SK-N-SH (cell line): ENCODE measurements at regions not wholly inside any gene's neighbourhood (a gene's known extent, or its start where the extent isn't known, plus 50 kb on each side); places are given as distances from the start of the nearest gene placed in this dataset.

Experiments
- CTCF ChIA-PET: fragments of 300-600, 350-600 bp; formaldehyde crosslinking; extraction: SDS; loops from one replicate; lab custom pipeline; 2021; lab: Yijun Ruan, JAX
- POLR2A ChIA-PET: fragments of 350-600 bp; sonication (Branson Sonifier 250); formaldehyde crosslinking; extraction: SDS; loops from one replicate; lab custom pipeline; 2020; ENCODE audit warnings: antibody characterized with exemption, inconsistent platforms; lab: Yijun Ruan, JAX
- DNase-seq: peaks from one replicate; pipeline ENCODE4 v3.0.0; 2012
- H2AFZ ChIP-seq: fragments of 200-600 bp; sonication (generic); 2 replicates; pipeline ENCODE4 v1.8.1; 2016; ENCODE audit warnings: antibody characterized with exemption, mild to moderate bottlenecking, low read depth
- H3F3A ChIP-seq: fragments of 200-600 bp; sonication (generic); replicated peaks from 2 replicates; pipeline ENCODE3; 2016; ENCODE audit warnings: antibody characterized with exemption, mild to moderate bottlenecking; ENCODE audit not compliant: insufficient read depth
- H3K27ac ChIP-seq, 2 experiments: fragments of 200-500 bp in 1 of 2; fragments of 200-600 bp in 1 of 2; sonication (Bioruptor generic) in 1 of 2; sonication (generic), shearing (Covaris generic) in 1 of 2; 2 replicates each; pipeline versions ENCODE4 v1.5.1 to v1.6.1; 2014 to 2016; ENCODE audit warnings: low read depth in 2 of 2, inconsistent platforms in 1 of 2, low read length in 1 of 2, mild to moderate bottlenecking in 1 of 2, mixed read lengths in 1 of 2
- H3K27me3 ChIP-seq: fragments of 200-600 bp; sonication (generic), shearing (Covaris generic); 2 replicates; pipeline ENCODE4 v1.6.1; 2016; ENCODE audit warnings: mixed run types; ENCODE audit not compliant: insufficient read depth
- H3K36me3 ChIP-seq, 2 experiments: fragments of 200-500 bp in 1 of 2; fragments of 200-600 bp in 1 of 2; sonication (Bioruptor generic) in 1 of 2; sonication (generic) in 1 of 2; replicated peaks in 1 of 2; 2 replicates each; pipeline versions ENCODE3 to v1.5.1; 2014 to 2016; ENCODE audit warnings: low read length in 1 of 2, mild to moderate bottlenecking in 1 of 2; ENCODE audit not compliant: insufficient read depth in 2 of 2, control insufficient read depth in 1 of 2
- H3K4me1 ChIP-seq, 2 experiments: fragments of 200-500 bp in 1 of 2; fragments of 200-600 bp in 1 of 2; sonication (Bioruptor generic) in 1 of 2; sonication (generic), shearing (Covaris generic) in 1 of 2; 2 replicates each; pipeline versions ENCODE4 v1.5.1 to v1.6.1; 2014 to 2016; ENCODE audit warnings: low read depth in 1 of 2, low read length in 1 of 2, mixed run types in 1 of 2; ENCODE audit not compliant: insufficient read depth in 2 of 2, control insufficient read depth in 1 of 2
- H3K4me2 ChIP-seq: fragments of 200-600 bp; sonication (generic), shearing (Covaris generic); 2 replicates; pipeline ENCODE4 v1.6.1; 2017; ENCODE audit warnings: mixed run types
- H3K4me3 ChIP-seq, 2 experiments: fragments of 200-500 bp in 1 of 2; fragments of 200-600 bp in 1 of 2; sonication (Bioruptor generic) in 1 of 2; sonication (generic), shearing (Covaris generic) in 1 of 2; 2 replicates each; pipeline versions ENCODE4 v1.5.1 to v1.8.1; 2014 to 2016; ENCODE audit warnings: low read depth in 2 of 2, inconsistent platforms in 1 of 2, low read length in 1 of 2, mild to moderate bottlenecking in 1 of 2, mixed read lengths in 1 of 2, moderate library complexity in 1 of 2
- H3K79me2 ChIP-seq: fragments of 200-600 bp; sonication (generic); 2 replicates; pipeline ENCODE4 v1.8.1; 2017; ENCODE audit warnings: mild to moderate bottlenecking; ENCODE audit not compliant: insufficient read depth
- H3K9ac ChIP-seq: fragments of 200-600 bp; sonication (generic); 2 replicates; pipeline ENCODE4 v1.6.1; 2017; ENCODE audit warnings: mixed run types
- H3K9me2 ChIP-seq: fragments of 200-600 bp; sonication (generic); 2 replicates; pipeline ENCODE4 v1.6.1; 2017; ENCODE audit warnings: mixed run types
- H3K9me3 ChIP-seq: fragments of 200-600 bp; sonication (generic); 2 replicates; pipeline ENCODE4 v1.6.1; 2017; ENCODE audit warnings: mixed run types, mild to moderate bottlenecking, moderate library complexity
- H4K20me1 ChIP-seq: fragments of 200-600 bp; sonication (generic); 2 replicates; pipeline ENCODE4 v1.6.1; 2017; ENCODE audit warnings: mild to moderate bottlenecking, mixed run types; ENCODE audit not compliant: insufficient read depth
- CHD2 ChIP-seq: fragments of 150-350 bp; IDR thresholded peaks from 2 replicates; pipeline ENCODE4 v1.6.1; 2018; ENCODE audit warnings: low read length; ENCODE audit not compliant: partially characterized antibody
- EP300 ChIP-seq, 2 experiments: IDR thresholded peaks; 2 replicates each; pipeline versions ENCODE4 v1.4.0 to v1.6.1; 2012; ENCODE audit warnings: borderline replicate concordance in 1 of 2, low read depth in 1 of 2, low read length in 1 of 2
- EZH2phosphoT487 ChIP-seq: fragments of 200-600 bp; sonication (generic); IDR thresholded peaks from 2 replicates; pipeline ENCODE4 v1.6.1; 2017; ENCODE audit warnings: low read depth, mixed run types, mild to moderate bottlenecking, antibody characterized with exemption, moderate library complexity, borderline replicate concordance
- GATA2 ChIP-seq: sonication (generic); formaldehyde crosslinking; IDR thresholded peaks from 2 replicates; pipeline ENCODE4 v1.5.0; 2020; ENCODE audit warnings: mild to moderate bottlenecking, missing genetic modification reagents
- MXI1 ChIP-seq: IDR thresholded peaks from 2 replicates; pipeline ENCODE4 v1.6.1; 2012; ENCODE audit warnings: mild to moderate bottlenecking, low read depth, low read length, improper control_type of control experiment
- POLR2AphosphoS5 ChIP-seq: IDR thresholded peaks from 2 replicates; pipeline ENCODE4 v1.6.1; 2012; ENCODE audit warnings: low read depth, low read length
- RAD21 ChIP-seq: IDR thresholded peaks from 2 replicates; pipeline ENCODE4 v1.6.1; 2012; ENCODE audit warnings: mild to moderate bottlenecking, low read length
- RCOR1 ChIP-seq: fragments of 150-350 bp; IDR thresholded peaks from 2 replicates; pipeline ENCODE4 v1.6.1; 2017; ENCODE audit warnings: antibody characterized with exemption, low read length
- RXRA ChIP-seq: IDR thresholded peaks from 2 replicates; pipeline ENCODE4 v1.4.0; 2012; ENCODE audit warnings: low read depth, mild to moderate bottlenecking, borderline replicate concordance
- TCF12 ChIP-seq: IDR thresholded peaks from 2 replicates; pipeline ENCODE4 v1.4.0; 2012
- USF1 ChIP-seq: IDR thresholded peaks from 2 replicates; pipeline ENCODE4 v1.4.0; 2012; ENCODE audit warnings: low read depth, borderline replicate concordance
- YY1 ChIP-seq: IDR thresholded peaks from 2 replicates; pipeline ENCODE4 v1.4.0; 2012; ENCODE audit warnings: low read depth, mild to moderate bottlenecking
- WGBS: methylation state at CpG from one replicate; pipeline ENCODE4 v1.1.6; 2017; ENCODE audit warnings: low lambda C conversion rate; 5-methylcytosine and 5-hydroxymethylcytosine counted together
- TF ChIP-seq, protein P1 (sequence below): fragments of 200-600 bp; sonication (generic); IDR thresholded peaks from 2 replicates; pipeline ENCODE4 v1.6.1; 2017; ENCODE audit warnings: antibody characterized with exemption, mild to moderate bottlenecking, moderate library complexity

GRCh38 chr6:110549277-110549676, 72.9 kb upstream of the SLC22A16 start:
- Histone ChIP-seq H3K36me3 (no peaks in the 10 kb centered on the region), H3K9me3 (peaks cover 3% of the 10 kb centered on the region; the same call in 1 of the 2 replicates), H3K4me2 (no peak overlapping the region), H3K27me3 (no peaks in the 10 kb centered on the region), H4K20me1 (no peaks in the 10 kb centered on the region), H3F3A (peaks cover 22% of the 10 kb centered on the region), H3K4me1 (peaks cover 0 to 7% of the 10 kb centered on the region in 2 experiments; a peak in 1 of 4 replicates)
- DNase-seq, result no peak
- CTCF ChIA-PET, result no interaction called here
- TF ChIP-seq YY1 (no peak), USF1 (peak; percentile 19; the same call in 1 of the 2 replicates), MXI1 (no peak), EP300 (IDR thresholded peaks at IDR 0.05; ENCODE audit: borderline replicate concordance in 1 of 2, low read depth in 1 of 2, low read length in 1 of 2) (no peak), EZH2phosphoT487 (no peak)
- TF ChIP-seq, all 33 proteins: peak for 1
- Histone ChIP-seq H2AFZ (no peak overlapping the region), H3K79me2 (no peaks in the 10 kb centered on the region), H3K9me2 (no peaks in the 10 kb centered on the region), H3K4me3 (no peak overlapping the region), H3K27ac (no peak overlapping the region), H3K9ac (no peak overlapping the region)
- POLR2A ChIA-PET, result no interaction called here
- 86% methylated on average over 5 of the region's 5 CpGs for WGBS

DNA sequence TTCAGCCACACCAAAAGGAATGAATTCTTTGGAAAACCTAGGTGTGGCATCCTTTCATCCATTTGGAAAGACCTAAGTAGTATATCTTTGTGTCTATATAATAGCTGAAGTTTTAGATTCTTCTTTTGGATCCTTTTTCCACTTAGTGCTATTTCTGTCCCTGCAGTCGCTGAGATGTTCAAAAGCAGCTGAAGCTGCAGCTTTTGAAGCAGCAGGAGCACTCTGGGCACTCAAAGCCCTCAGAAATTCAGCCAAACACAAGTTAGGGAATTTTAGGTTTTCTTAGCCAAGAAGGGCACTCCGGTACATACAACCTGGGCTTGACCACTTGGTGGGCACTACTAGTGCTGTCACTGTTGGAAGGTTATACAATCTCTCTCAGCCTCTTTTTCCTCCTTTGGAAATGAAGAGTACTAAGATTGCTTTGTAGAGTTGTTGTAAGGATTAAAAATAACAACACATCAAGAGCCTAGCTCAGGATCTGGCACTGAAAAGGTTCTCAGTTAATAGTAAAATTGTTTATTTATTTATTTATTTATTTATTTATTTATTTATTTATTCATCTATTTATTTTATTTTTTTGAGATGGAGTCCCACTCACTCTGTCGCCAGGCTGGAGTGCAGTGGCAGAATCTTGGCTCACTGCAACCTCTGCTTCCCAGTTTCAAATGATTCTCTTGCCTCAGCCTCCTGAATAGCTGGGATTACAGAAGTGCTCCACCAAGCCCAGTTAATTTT, 71.9 kb upstream of the SLC22A16 start:
- CTCF ChIA-PET, result interaction anchor here (1.1 kb wide), 1 partner anchor 10 kb away, joined by 3 read pairs; no protein-coding TSS in a partner anchor
- H4K20me1 ChIP-seq, result no peaks in the 10 kb centered on the region
- POLR2A ChIA-PET, result no interaction called here
- no peak overlapping the region for H2AFZ ChIP-seq
- no peaks in the 10 kb centered on the region for H3K36me3 ChIP-seq
- H3F3A ChIP-seq, result peaks cover 22% of the 10 kb centered on the region
- H3K4me1 ChIP-seq, result peaks cover 6 to 7% of the 10 kb centered on the region in 2 experiments; a peak in 1 of 4 replicates
- H3K79me2 ChIP-seq, result no peaks in the 10 kb centered on the region
- H3K9me3 ChIP-seq, result peaks cover 3% of the 10 kb centered on the region; the same call in 1 of the 2 replicates
- peak overlapping the region; percentile 23 to 91; a peak in 3 of 4 replicates for H3K27ac ChIP-seq
- peak overlapping the region; percentile 27; the same call in 1 of the 2 replicates for H3K9ac ChIP-seq
- no peak for DNase-seq
- H3K9me2 ChIP-seq, result no peaks in the 10 kb centered on the region
- WGBS, result 90% methylated on average over 3 of the region's 3 CpGs
- 0 out of 4 replicates have a peak overlapping the region, but pooled peaks of 1 of the 2 experiments have one; percentile 2 for H3K4me3 ChIP-seq
- H3K4me2 ChIP-seq, result peak overlapping the region; percentile 64; the same call in 1 of the 2 replicates
- H3K27me3 ChIP-seq, result no peaks in the 10 kb centered on the region
- TF ChIP-seq RCOR1 (no peak), RAD21 (no peak), TCF12 (no peak), GATA2 (CRISPR knock-in tag) (no peak), POLR2AphosphoS5 (no peak), EZH2phosphoT487 (no peak), RXRA (no peak), CHD2 (no peak)
- TF ChIP-seq, protein P1, sequence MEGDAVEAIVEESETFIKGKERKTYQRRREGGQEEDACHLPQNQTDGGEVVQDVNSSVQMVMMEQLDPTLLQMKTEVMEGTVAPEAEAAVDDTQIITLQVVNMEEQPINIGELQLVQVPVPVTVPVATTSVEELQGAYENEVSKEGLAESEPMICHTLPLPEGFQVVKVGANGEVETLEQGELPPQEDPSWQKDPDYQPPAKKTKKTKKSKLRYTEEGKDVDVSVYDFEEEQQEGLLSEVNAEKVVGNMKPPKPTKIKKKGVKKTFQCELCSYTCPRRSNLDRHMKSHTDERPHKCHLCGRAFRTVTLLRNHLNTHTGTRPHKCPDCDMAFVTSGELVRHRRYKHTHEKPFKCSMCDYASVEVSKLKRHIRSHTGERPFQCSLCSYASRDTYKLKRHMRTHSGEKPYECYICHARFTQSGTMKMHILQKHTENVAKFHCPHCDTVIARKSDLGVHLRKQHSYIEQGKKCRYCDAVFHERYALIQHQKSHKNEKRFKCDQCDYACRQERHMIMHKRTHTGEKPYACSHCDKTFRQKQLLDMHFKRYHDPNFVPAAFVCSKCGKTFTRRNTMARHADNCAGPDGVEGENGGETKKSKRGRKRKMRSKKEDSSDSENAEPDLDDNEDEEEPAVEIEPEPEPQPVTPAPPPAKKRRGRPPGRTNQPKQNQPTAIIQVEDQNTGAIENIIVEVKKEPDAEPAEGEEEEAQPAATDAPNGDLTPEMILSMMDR, result no peak
